Suppressor macrophage (primary cell): ENCODE measurements at regions not wholly inside any gene's neighbourhood (a gene's known extent, or its start where the extent isn't known, plus 50 kb on each side); places are given as distances from the start of the nearest gene placed in this dataset.

Source experiments
- DNase-seq, 4 experiments: peaks; one replicate each; pipeline ENCODE4 v3.0.0-alpha.2; 2020 to 2022

DNA sequence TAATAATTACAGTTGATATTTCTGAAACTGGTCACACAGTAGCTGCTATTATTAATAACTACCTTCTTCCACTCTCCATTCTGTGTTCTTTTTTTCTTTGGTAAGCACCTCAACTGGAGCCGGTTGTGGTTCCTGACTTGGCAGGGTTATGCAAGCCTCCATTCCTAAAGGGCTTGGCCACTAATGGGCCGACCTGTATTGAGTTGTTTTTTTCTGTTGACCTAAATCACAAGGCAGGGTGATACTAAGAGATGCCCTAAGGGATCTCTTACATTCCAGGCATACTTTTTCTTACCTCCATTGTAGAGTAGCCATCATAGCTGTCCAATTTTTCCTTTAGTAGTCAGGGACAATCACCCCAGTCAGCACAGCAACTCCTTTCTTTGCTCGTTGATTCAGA is 1295.8 kb upstream of the ADGRL3 start:
- no peak for DNase-seq

DNA sequence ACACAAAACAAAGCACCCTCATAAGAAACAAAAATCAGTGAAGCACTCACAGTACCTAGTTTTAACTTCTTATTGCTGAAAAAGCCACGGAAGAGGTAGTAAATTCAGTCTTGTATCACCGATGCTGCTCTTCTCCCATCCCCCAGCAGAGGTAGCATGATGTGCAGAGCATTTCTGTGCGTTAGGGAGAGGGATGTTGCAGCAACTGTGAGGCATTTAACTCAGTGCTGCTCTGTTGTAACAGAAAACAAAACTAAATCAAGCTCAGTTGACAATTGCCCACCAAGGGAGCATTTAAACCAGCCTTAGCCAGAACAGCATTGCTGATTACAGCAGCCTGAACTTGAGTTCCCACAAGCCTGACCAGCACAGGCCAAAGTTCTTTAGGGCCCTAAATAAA is 1279.7 kb upstream of the ADGRL3 start:
- DNase-seq, result no peak

DNA sequence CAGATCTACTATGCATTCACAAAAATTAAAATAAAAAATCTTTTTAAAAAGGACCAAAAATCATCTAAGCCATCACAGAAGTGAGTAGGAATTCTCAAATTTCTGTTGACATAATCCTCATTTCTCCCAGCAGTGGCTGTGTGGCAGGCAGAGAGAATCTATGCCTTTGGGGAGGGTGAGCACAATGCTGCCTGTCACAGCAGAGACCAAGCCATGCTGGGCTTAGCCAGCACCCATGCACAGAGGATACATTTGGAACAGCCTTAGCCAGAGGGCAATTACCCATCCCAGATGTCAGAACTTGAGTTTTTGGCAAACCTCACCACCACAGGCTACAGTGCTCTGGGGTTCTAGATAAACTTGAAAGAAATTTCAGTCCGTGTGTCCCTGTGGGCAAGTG is 1274.8 kb upstream of the ADGRL3 start:
- DNase-seq, result no peak

DNA sequence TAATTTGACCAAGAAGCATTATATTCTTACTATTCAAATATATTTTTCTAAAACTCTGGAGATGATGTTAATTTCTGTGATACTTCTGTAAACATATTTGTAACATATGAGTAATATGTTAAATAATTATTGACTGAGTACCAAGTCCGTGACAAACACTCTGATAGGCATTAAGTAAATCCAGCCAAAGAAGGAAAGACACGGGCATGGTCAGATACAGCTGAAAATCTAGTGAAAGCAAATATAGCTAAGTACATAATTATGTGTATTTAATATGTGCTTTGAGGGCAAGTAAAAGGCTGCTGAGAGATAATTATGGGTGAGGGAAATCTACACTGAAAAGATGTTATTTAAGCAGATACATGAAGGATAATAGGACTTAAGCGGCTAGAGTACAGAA is 1263.6 kb upstream of the ADGRL3 start:
- DNase-seq, result no peak

DNA sequence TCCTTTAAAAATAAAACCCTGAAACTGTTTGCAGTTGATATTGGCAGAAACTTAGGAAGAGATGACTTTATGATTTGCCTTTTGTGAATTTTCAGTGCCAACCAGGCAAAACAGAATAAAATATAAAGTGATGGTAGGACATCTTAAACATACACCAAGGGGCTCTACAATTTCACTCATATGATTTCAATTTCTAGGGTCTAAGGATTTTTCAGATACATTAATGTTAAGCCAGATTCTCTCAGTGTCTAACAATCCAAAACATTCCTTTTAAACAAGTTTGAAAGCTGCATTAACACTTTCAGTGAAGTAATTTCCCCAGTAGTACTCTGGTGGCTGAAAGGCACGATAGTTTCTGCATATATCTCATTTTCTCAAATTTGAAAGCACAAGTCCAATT is 1262.0 kb upstream of the ADGRL3 start:
- no peak for DNase-seq

DNA sequence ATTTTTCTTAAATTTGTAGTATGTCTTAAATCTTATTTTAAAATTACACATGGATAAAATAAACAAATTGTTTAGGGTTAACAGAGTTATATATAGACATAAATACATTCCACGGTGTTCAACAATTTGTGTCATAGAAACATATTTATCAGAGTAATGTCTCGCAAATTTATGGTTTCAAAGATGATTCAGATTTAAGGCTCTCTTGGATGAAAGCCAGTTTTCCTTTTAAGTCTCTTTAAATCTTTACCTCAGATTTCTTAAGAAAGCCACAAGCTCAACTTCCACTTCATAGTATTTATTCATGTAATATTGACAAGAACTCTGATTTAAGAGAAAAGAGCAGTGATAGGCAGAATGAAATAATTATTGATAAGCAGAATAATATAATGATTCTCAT is 1254.8 kb upstream of the ADGRL3 start:
- no peak for DNase-seq

DNA sequence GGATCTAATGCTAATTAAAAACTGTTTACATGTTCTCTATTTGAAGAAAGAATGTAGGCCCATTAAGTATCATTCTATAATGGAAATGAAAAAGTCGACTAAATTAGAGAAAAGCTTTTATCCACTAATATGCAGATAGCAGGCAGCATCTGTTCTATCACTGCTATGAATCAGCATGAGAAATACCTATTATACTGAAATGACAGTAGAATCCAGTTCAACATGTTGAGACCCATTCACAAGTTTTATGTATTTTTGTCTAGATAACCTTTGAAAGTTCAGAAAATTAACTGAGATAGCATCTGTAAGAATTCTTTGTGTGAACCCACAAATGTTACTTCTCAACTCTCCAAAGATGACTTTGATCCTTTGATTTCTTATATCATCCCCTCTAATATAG is 1254.4 kb upstream of the ADGRL3 start:
- no peak for DNase-seq

DNA sequence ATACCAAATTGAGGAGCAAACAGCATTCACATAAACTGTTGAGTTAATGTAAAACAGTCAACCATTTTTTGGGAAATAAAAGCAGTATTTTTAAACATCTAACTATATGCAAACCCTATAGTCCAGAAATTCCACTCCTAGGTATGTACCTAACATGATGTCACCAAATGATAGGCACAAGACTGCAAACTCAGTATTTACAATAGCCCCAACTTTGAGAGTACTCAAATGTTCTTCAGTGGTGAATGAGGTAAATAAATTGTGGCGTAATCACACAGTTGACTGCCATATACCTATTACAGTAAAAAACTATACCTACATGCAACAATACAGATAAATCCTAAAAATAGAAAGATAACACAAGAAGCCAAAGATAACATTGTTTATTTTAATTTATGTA is 1243.8 kb upstream of the ADGRL3 start:
- DNase-seq, result no peak

DNA sequence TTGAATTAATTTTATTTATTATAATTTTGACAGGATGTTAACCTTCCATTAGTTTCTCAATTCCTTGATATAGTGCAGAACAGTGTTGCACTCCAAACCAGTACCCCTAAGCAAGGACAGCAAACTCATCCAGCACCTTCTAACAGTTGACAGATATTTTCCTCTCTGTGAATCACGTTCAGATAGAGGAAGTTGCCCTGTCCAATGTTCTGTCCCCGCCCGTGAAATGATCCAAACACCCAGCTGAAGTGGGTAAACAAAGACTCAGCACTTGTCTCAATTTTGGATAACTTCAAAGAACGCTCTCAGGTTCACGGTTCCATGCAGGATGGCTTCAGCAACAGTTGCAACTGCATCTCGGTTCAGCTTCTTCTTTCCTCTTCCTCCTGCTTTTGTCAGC is 1240.0 kb upstream of the ADGRL3 start:
- no peak for DNase-seq

DNA sequence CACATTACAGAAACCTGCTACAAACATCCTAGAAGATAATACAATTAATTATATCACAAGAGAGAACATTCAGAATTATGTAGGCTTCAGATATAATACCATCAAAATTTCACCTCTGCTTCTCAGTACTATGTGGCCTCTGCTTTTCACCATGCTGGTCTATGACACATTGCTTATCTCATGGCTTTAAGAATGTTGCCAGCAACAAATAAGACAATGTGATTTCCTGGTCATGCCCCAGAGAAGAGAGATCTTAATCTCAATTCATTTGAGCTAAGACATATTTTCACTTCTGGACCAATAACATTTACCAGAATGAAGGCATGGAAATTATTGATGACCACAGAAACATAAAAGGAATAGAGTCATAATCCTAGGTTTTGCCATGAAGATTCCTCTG is 1233.4 kb upstream of the ADGRL3 start:
- DNase-seq, result no peak

DNA sequence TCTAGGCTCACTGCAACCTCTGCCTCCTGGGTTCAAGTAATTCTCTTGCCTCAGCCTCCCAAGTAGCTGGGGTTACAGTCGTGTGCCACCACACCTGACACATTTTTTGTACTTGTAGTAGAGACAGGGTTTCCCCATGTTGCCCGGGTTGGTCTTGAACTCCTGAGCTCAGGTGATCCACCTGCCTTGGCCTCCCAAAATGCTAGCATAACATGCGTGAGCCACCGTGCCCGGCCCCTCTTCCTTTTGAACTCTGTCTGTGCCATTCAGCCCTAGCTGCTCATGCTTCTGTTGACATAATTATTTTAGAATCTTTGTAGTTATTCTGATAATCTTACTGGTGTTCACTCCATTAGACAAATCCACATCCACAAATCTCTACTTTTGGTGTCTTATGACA is 1231.3 kb upstream of the ADGRL3 start:
- DNase-seq, result no peak

DNA sequence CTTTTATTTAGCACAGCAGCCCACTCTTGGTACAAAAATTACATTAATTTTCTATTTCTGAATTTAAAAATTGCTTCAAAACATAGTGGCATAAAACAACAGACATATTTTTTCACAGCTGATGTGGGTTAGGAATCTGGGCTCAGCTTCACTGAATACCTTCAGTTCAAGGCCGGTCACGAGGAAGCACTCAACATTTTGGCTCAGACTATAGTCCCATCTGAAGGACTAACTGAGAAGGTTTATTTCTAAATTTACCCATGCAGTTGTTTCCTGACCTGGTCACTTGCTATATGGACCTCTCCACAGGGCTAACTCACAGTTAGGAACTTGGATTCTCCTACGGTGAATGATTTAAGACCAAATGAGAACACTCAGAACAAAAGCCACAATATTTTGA is 1230.2 kb upstream of the ADGRL3 start:
- DNase-seq, result no peak

DNA sequence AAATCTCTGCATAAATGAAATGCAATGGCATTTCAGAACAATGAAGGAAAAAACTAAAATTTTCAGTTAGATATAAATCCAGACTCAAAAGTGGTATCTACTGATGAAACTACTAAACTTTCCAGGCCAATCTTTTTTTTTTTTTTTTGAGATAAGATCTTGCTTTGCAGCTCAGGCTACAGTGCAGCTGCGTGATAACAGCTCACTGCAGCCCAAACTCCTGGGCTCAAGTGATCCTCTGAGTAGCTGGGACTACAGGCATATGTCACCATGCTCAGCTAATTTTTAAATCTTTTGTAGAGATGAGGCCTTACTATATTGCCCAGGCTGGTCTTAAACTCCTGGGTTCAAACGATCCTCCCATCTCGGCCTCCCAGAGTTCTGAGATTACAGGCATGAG is 1228.2 kb upstream of the ADGRL3 start:
- no peak for DNase-seq

DNA sequence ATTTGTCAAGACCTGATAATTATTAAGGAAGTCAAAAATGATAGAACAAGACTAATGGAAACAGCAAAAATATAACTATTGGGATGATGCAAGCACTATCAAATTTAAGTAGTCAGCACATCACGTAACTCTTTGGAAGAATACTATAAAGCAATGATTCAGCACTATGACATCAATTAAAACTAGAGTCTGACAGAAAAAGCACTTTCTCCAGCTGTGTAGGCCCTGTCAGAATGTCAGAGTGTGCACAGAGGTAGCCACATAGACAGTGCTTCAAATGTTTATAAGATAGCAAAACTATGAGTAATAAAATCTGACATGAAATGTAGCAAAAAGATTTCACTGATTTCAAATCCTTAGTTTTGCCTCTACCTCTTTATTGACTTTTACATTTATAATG is 1226.6 kb upstream of the ADGRL3 start:
- DNase-seq, result no peak

DNA sequence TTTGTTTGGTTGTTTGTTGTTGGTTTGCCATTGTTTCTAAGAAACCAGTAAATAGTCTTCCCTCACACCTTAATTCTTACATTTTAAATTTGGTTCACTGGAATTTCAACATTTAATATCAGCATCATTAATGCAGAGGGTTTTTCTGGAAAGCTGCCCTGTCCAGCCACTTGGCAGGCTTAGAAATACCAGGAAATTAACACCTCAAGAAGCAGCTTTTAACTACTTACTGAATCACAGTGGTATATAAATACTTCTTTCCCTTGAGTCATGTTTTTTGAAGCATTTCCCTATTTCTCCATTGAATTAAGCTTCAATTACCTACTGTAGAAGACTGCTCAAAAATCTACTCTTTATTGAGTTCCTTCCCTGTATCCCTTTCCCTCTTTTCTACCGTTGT is 1221.1 kb upstream of the ADGRL3 start:
- DNase-seq, result no peak

DNA sequence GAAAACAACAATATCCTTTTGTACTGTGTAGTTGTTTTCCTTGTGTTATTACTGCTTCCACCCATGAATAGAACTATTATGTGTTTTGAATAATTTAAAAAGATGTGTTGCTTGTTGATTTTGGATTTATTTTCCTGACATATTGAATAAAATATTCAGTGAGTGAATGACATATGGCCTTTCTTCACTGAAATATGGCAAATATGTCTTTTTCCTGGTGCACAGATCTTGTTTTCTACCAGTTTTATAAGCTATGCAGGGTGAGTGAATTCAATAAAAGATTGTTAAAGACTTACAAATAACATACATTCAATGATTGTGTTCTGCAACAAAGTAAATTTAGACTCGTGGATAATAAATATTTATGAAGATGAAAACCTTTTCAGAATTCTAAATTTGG is 1216.3 kb upstream of the ADGRL3 start:
- DNase-seq, result no peak

DNA sequence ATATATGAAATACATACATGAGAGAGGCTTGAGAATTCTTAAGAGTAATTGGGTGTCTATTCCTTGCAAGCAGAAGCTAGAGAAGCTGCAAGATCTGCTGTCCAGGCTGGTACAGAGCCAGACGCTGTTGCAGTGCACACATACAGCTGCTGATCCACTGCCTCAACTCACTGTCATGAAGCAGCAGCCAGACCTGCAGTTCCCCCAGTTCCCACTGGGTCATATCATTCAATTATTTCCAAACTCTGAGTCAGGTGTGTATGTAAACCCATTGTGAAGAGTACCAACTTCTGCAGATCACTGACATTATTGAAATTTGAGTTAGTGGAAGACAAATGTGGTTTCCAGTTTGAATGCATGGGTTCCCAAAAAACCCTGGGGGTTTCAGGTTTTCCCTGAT is 1212.8 kb upstream of the ADGRL3 start:
- no peak for DNase-seq

DNA sequence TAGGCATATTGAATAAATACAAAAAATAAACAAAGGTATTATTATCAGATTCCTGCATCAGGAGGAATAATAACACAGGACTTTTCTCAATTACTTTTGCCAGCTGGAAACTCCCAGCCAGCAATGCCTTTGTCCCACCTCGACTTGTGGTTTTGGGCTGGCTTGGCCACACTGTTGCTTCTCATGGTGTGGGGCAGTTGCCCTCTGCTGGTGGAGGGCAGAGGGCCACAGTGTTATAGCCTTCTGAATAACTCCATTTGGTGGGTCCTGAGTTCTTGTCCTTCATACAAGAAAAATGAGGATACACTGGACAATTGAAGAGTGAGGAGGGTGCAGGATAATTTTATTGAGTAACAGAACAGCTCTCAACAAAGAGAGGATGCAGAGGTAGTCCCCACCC is 1206.0 kb upstream of the ADGRL3 start:
- no peak for DNase-seq

DNA sequence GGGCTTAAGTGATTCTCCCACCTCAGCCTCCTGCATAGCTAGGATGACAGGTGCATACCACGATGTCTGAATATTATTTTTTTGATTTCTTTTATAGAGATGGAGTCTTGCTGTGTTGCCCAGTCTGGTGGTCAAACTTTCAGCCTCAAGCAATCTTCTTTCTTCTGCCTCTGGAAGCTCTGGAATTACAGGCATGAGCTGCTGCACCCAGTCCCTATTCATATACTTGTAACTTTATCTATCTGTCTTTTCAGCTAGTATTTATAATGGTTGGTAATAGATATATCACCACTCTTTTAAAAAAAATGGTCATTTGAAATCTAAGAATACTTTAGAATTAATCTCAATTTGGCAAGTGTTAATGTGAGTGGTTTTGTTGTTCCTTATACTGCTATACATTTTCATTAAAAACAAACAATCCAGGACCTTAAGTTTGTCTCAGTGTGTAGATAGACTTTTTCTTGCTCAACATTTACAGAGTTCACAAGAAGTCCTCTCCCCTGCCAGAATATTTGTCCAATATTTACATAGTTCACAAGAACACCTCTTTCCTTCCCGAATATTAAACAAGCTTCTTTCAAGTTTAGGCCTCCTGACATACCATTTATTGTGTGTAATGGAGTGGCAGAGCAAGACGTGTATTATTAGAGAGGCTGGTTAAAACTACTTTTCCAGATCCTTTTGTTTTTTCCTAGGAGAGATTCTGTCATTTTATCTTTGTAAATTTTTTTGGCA is 1197.4 kb upstream of the ADGRL3 start:
- DNase-seq, result no peak

DNA sequence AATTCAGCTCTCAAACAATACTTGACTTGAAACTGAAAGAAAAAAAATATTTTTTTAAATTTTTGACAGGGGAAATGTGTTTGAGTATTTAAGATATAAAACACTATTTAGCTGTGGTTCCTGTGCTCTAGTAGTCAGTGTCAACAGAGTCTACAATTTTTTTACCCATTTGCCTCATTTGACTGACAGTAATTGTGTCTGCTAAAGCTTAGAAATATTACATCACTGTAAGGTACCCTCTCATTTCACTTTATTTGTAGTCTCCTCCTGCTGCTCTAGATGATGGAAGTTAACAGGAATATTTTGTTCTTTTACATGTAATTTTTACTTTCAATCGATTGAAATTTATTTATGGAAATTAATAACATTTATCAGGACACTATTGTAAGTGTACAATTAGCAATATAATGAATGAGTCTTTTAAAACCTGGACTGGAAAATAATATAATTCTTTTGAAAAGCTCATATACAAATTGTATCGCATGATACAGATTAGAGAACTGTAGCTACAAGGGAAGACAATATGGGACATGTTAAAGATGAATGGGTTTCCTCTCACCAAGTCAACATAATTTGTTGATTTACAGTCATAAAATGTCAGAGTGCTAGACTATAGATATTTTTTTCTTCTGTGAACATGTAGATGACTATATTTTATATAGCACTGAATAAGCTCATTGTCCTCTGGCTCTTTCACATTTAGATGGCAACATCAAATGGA is 1186.5 kb upstream of the ADGRL3 start:
- no peak for DNase-seq

DNA sequence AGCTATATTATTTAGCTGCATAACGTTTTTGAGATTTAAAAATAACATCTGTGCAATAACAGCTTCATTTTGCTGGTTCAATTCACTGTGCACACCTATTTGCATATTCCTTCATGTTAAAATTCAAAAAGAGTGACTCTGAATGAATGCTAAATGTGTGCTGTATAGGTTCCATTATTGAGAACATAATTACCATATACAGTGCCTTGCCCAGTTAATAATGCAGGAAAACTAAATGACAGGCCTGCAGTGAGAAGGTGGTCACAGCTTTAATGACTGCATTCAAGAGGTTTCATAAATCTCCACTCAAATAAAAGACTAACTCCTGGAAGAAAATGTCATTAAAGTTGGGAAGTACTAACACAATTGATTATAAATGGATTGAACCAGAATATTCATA is 1183.2 kb upstream of the ADGRL3 start:
- DNase-seq, result no peak

DNA sequence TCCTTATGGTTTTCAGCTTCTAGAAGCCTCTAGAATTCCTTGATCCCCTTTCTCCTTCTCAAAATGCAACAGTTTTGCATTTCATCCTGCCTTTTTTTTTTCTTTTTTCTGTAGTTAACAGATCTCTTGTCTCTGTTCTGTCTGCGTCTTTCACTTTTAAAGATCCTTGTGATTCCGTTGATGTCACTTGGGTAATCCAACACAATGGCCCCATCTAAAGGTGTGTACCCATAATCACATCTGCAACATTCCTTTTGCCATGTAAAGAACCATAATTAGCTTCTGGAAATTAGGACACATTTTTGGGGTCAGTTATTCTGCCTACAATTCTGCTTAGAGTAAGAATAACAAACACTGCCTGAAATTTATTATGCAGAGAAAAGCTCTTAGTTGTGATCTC is 1180.9 kb upstream of the ADGRL3 start:
- DNase-seq, result no peak

DNA sequence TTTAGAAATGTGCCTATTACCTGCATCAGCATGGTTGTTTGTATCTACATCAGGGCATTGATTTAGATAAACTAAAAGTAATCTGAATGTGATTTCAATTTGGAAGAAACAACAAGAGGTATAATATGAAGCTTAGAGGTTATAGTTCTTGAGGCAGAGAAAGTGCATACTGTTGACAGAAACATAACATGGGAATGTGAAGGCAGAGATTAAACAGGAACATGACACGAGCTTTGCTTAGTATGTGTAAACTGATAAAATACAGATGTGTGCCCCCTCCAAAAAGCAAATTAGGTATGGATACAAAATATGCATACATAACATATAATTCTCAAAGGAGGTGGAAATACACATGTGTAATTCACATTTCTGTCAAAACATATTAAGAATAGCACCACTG is 1180.2 kb upstream of the ADGRL3 start:
- DNase-seq, result no peak

DNA sequence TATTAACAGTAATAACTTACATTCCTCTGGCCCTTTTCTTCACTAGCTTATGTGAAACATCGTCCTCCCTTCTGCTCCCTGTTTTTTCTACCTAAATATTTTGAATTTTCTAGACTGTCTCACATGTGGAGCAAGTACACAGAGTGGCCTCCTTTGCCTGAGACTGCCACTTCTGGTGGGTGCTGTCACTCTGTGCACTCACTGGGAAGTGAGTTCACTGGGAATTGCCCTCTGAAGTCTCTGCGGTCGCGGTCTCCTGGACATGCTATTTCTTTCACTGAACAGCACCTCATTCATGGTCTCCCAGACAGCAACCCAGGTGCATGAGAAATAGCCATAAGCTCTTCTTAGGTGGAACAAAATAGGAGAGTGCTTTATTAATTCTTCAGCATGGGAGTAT is 1179.7 kb upstream of the ADGRL3 start:
- no peak for DNase-seq

DNA sequence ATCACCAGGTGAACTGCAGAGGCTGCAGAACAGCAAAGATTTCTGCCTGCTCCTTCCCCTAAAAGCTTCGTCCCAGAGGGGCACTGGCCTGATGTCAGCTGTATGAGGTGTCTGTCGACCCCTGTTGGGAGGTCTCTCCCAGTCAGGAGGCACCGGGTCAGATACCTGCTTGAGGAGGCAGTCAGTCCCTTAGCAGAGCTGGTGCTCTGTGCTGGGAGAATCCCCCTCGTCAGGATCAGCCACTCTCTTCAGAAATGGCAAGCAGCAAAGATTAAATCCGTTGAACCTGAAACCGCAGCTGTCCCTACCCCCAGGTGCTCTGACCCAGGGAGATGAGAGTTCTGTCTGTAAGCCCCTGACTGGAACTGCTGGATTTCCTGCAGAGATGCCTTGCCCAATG is 1166.3 kb upstream of the ADGRL3 start:
- no peak for DNase-seq
